NCI-H748 (cell line): ENCODE measurements at regions not wholly inside any gene's neighbourhood (a gene's known extent, or its start where the extent isn't known, plus 50 kb on each side); places are given as distances from the start of the nearest gene placed in this dataset.
"Not testable (repeated sequence)": the region's sequence is repeated elsewhere in the genome, so short reads cannot be mapped to it uniquely, and the experiment has no call there.

ENCODE experiments used
- DNase-seq: peaks from one replicate; lab custom pipeline; 2025; ENCODE audit not compliant: unreplicated experiment; lab: John Stamatoyannopoulos, UW

DNA sequence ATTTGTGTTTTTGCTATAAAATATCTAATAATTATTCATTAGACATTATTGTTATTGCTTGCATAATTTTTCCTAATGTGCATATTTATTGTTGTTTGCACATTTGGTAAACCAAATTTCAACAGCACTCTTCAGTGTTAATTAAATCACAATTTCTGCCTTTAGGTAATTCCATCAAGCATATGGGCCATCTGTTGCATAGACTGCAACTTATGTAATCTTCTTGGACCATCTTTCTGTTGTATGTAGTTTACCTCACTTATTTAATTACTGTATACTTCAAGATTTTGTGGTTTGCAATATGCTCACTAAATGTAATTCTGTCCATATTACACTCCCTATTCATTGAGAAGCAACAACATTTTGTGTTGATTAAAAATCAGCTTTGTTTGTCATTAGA is 1360.1 kb downstream of the REEP3 start:
- DNase-seq = no peak

GRCh38 chr10:64896582-64896981 is 1375.4 kb downstream of the REEP3 start:
- no peak for DNase-seq

DNA sequence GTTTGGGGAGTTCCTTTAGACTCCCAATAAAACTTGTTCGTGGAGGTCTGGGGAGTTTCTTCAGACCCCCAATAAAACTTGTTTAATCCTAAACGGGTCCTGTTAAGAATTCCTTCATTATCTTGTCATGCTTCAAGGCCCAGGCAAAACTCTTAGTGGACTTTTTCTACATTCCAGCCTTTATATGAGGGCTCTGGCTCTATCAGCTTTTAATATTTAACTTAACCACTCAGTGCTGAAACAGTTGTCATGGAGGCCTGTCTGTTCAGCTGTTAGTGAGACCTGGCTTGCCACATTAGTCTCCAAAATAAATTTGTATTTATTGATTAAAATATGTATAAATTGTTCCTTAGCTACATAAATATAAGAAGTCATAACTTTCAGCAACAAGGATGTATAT is 1385.1 kb downstream of the REEP3 start:
- DNase-seq = not testable (repeated sequence)

- DNase-seq = not testable (repeated sequence)
These were observed 1403.1 kb downstream of the REEP3 start for GRCh38 chr10:64924306-64924705.

DNA sequence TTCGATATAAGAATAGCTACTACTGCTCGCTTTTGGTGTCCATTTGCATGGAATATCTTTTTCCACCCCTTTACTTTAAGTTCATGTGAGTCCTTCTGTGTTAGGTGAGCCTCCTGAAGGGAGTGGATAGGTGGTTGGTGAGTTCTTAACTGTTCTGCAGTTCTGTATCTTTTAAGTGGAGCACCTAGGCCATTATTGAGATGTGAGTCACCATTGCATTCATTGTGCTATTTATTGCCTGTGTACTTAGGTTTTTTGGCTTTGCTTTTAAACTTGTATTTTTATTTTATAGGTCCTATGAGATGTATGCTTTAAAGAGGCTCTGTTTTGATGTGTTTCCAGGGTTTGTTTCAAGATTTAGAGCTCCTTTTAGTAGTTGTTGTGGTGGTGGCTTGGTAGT is 1430.8 kb downstream of the REEP3 start:
- DNase-seq = no peak

DNA sequence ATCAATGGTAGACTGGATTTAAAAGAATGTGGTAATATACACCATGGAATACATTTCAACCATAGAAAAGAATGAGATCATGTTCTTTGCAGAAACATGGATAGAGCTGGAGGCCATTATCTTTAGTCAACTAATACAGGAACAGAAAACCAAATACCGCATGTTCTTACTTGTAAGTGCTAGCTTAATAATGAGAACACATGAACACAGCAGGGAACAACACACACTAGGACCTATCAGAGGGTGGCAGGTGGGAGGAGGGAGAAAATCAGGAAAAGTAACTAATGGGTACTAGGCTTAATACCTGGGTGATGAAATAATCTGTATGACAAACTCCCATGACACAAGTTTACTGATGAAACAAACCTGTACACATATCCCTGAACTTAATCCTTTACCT is 1435.2 kb downstream of the REEP3 start:
- DNase-seq = no peak

- no peak for DNase-seq
These were observed 1437.9 kb downstream of the REEP3 start for GRCh38 chr10:64959116-64959515.

GRCh38 chr10:64959883-64960282 is 1438.7 kb downstream of the REEP3 start:
- DNase-seq = no peak

DNA sequence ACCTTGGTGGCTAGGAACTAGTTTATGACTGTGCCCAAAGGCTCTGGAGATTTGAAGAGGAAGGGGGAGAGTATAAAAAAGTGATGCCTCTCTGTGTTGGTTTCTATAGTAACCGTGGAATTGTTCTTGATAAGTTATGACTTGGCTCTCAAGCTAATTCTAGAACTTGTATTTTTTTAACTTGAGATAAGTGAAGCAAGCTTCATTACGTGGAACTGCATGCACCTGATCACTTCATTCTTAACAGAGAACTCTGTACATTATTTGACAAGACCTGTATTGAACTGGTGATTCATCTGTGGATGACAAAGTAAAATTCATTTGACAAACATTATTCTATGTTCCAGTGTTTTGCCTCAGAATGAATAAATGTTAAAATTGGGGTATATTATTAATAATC is 1452.2 kb downstream of the REEP3 start:
- no peak for DNase-seq

- no peak for DNase-seq
These were observed 1454.9 kb downstream of the REEP3 start for GRCh38 chr10:64976150-64976549.

DNA sequence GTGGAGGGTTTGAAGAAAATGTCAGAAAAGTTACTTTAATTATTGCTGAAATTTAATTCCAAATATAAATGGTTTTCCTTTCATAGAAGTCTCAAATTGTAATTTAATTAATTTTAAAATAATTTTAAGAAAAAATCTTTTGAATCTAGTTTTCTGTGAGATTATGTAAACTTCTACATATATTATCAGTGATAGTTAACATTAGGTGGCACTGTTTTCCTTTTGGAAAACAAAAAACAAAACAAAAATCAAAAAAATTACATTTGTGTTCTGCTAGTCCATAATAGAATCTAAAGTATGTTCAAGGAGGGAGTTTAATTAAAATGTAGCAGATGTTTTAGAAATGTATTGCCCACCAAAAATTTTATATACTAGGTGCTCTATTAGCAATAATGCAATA is 1456.7 kb downstream of the REEP3 start:
- DNase-seq = no peak

DNA sequence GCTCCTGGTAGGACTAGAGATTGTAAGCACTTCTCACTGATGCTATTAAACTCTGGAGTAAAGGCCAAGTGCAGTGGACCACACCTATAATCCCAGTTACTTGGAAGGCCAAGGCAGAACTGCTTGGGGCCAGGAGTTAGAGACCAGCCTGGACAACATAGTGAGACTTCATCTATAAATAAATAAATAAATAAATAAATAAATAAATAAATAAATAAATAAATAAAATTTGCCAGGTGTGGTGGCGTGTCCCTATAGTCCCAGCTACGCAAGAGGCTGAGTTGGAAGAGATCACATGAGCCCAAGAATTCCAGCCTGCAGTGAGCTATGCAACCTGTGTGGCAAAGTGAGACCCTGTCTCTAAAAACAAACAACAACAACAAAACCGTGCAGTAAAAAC is 1475.7 kb downstream of the REEP3 start:
- no peak for DNase-seq

- no peak for DNase-seq
These were observed 1489.6 kb downstream of the REEP3 start for GRCh38 chr10:65010845-65011244.

GRCh38 chr10:65017523-65017922 is 1496.3 kb downstream of the REEP3 start:
- DNase-seq = peak; percentile 2

DNA sequence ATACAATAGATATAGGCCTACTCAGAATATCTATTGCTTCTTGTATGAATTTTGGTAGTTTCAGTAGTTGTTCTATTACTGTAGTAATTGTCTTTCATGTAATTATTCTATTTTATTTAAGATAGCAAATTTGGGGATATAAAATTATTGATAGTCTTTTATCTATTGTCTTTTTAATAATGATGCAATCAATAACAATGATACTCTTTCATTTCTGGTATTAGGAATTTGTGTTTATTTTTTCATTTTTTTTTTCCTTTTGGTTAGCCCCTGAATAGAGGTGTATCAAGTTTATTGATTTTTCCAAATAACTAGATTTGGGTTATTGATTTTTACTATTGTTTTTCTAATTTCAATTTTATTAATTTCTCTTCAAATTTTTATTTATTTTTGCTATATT is 1503.7 kb downstream of the REEP3 start:
- DNase-seq = no peak

DNA sequence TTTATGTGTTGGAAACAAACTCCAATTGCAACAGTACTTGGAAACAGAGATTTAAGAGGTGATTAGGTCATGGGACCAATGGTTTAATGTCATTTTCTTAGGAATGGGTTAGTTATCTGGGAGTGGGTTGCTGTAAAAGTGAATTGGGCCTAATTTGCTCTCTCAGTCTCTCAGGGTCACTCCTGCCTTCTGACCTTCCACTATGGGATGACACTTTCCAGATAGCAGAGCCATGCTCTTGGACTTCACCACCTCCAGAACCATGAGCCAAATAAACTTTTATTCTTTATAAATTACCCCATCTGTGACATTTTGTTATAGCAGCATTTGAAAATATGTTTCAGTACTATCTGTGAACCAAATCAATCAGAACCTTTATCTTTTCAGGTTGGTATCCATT is 1509.1 kb downstream of the REEP3 start:
- no peak for DNase-seq

DNA sequence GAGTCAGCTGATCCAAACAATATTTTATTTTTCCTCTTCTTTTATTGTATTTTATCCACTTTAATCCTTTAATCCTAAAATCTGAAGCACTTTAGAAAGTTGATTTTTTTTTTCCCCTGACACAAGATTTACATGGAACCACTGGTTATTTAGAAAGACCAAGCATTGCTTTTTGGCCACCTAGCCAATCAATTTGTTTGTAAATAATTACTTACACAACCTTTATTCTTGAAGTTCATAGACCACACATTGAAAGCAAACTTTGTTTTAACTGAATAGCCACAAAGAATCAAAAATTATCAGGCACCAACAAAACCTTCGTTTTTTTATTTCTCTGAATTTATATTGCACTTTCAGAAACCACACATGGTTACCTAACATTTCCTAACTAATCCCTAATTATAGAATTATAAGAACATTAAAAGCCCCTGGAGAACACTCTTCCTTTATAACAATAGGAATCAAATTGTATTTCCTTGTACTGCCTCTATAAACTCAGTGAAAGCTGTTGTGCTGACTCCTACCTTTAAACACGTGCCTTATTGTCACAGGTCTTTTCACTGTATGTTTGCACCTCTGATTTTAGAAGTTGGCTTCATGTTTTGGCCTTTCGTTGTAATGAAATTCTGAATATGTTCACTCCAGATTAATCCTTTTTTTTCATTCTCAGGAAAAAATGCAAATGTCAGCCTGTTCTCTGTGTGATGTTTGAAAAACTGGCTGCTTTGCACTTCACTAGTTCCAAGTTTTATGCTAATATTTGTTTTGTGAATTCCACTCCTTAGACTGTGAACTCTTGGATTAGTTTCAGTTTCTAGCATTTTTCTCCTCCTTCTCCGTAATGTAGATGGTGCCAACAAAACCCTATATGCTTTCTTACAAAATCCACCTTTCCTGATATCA is 1511.9 kb downstream of the REEP3 start:
- no peak for DNase-seq

DNA sequence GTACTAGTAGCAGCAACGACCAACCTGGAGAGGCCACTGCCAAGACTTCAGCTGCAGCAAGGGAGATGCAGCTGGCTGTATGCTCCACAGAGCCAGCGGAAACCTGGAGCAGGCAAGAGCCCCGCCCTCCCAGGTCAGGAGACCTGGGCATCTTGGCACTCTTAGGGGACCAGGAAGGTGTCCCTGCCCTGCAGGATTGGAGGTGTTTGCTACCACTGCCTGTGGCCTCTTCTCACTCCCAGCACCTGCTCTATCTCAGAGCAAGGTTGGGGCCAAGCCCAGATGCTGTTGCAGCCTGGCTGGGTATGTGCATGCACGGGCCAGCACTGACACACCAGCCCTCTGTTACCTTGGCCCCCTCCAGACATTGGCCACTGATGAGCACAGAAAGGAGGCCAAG is 1512.8 kb downstream of the REEP3 start:
- DNase-seq = no peak

DNA sequence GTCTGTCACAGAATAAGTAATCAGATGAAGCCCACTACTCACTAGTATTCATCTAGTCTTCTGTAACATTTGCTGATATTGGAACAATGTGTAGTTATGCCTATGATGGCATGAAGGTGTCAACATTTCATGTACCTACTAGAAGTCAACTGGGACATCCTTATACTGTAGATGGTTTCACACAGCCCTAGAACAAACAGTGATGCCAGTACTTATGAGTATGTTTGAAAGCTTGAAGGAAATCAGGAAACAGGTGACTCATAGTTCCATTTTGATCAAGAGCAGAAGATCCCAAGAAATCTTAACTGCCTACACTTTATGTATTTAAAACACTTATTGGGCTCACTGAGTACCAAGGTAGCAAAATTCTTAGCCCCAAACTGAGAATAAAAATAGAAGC is 1519.6 kb downstream of the REEP3 start:
- no peak for DNase-seq

GRCh38 chr10:65041307-65041706 is 1520.1 kb downstream of the REEP3 start:
- DNase-seq = no peak

DNA sequence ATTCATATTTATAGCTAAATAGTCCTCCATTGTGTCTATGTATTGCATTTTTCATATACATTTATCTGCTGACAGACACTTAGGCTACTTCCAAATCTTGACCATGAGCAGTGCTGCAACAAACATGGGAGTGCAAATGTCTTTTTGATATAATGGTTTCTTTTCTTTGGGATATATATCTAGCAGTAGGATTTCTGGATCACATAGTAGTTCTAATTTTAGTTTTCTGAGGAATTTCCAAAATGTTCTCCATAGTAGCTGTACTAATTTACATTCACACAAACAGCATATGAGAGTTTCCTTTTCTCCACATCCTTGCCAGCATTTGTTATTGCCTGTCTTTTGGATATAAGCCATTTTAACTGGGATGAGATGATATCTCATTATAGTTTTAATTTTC is 1521.3 kb downstream of the REEP3 start:
- no peak for DNase-seq

DNA sequence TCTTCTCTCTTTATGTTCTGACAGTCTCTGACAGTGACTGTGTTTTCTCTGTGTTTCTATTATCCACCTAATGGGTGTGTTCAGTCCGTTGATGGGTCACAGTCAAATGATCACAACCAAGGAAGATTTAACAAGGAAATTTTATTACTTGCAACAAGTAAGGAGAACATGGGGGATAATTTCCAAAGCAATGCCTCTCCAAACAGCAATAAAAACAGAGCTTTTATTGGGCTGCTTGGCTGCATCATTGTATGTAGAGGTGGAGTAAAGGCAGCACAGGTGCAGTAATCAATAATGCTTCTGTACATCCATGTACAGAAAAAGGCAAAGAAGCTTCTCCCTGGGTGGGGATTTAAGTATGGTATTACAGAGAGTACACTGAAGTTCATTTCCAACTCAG is 1525.6 kb downstream of the REEP3 start:
- no peak for DNase-seq

- not testable (repeated sequence) for DNase-seq
These were observed 1530.9 kb downstream of the REEP3 start for GRCh38 chr10:65052111-65052510.
